GM12891 (cell line): ENCODE measurements at regions not wholly inside any gene's neighbourhood (a gene's known extent, or its start where the extent isn't known, plus 50 kb on each side); places are given as distances from the start of the nearest gene placed in this dataset.
"Not testable (repeated sequence)": the region's sequence is repeated elsewhere in the genome, so short reads cannot be mapped to it uniquely, and the experiment has no call there.

ENCODE experiments used
- PAX5 ChIP-seq: IDR thresholded peaks from 2 replicates; pipeline ENCODE4 v1.6.1; 2011; ENCODE audit warnings: low read length, moderate library complexity, mild to moderate bottlenecking; ENCODE audit not compliant: insufficient read depth, severe bottlenecking
- POLR2A ChIP-seq: IDR thresholded peaks from 2 replicates; pipeline ENCODE4 v1.6.1; 2011; ENCODE audit warnings: low read depth, low read length, control low read depth
- POLR2AphosphoS5 ChIP-seq: IDR thresholded peaks from 2 replicates; pipeline ENCODE4 v1.6.1; 2011; ENCODE audit warnings: low read depth, low read length, control low read depth
- POU2F2 ChIP-seq: IDR thresholded peaks from 2 replicates; pipeline ENCODE4 v1.6.1; 2011; ENCODE audit warnings: low read depth, mild to moderate bottlenecking, control low read depth, low read length, moderate library complexity
- TAF1 ChIP-seq: IDR thresholded peaks from 2 replicates; pipeline ENCODE4 v1.6.1; 2011; ENCODE audit warnings: low read depth, low read length, control low read depth

- not testable (repeated sequence) for TF ChIP-seq POLR2A, POU2F2, TAF1, POLR2AphosphoS5, PAX5
Observed at GRCh38 chr1:143875947-143876346, 95.8 kb downstream of the FAM72C start.
